ENCODE measurements at regions not wholly inside any gene's neighbourhood (a gene's known extent, or its start where the extent isn't known, plus 50 kb on each side); places are given as distances from the start of the nearest gene placed in this dataset.

DNA sequence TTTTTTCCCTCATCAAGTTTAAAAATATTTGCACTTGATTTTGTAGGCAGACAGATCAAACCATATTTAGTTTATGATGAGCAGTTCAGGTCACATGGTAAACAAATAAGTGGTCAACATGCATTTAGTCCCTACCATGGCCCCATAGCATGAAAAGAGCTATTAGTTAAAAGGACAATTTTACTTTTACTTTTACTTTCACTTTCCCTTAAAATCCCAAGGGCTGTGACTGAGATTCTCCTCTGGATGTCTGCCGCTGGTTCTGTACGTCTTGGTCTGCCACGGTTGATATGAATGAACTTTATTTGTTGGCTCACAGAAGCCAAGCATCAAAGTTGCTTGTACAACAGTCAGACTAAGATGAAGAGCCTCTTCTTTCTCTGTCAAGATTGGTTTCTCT, 626.2 kb upstream of the CDH7 start:
- H3K4me1 ChIP-seq (ENCODE audit: insufficient read depth, poor library complexity, severe bottlenecking), result no peaks in the 10 kb centered on the region
- no peaks in the 10 kb centered on the region for H3K36me3 ChIP-seq (ENCODE audit: low read depth)
- peak overlapping the region; percentile 3 for H3K4me3 ChIP-seq (ENCODE audit: severe bottlenecking)
- TF ChIP-seq, protein P1, sequence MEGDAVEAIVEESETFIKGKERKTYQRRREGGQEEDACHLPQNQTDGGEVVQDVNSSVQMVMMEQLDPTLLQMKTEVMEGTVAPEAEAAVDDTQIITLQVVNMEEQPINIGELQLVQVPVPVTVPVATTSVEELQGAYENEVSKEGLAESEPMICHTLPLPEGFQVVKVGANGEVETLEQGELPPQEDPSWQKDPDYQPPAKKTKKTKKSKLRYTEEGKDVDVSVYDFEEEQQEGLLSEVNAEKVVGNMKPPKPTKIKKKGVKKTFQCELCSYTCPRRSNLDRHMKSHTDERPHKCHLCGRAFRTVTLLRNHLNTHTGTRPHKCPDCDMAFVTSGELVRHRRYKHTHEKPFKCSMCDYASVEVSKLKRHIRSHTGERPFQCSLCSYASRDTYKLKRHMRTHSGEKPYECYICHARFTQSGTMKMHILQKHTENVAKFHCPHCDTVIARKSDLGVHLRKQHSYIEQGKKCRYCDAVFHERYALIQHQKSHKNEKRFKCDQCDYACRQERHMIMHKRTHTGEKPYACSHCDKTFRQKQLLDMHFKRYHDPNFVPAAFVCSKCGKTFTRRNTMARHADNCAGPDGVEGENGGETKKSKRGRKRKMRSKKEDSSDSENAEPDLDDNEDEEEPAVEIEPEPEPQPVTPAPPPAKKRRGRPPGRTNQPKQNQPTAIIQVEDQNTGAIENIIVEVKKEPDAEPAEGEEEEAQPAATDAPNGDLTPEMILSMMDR (IDR thresholded peaks at IDR 0.05; ENCODE audit: poor library complexity, severe bottlenecking), result no peak
- ATAC-seq (ENCODE audit: low read depth) (no peak), DNase-seq (ENCODE audit: low spot score) (no peak)
- H3K9me3 ChIP-seq (ENCODE audit: severe bottlenecking), result no peaks in the 10 kb centered on the region
- no peak overlapping the region for H3K27ac ChIP-seq (ENCODE audit: poor library complexity, severe bottlenecking)
- no peaks in the 10 kb centered on the region for H3K27me3 ChIP-seq (ENCODE audit: insufficient read depth, poor library complexity, severe bottlenecking)

DNA sequence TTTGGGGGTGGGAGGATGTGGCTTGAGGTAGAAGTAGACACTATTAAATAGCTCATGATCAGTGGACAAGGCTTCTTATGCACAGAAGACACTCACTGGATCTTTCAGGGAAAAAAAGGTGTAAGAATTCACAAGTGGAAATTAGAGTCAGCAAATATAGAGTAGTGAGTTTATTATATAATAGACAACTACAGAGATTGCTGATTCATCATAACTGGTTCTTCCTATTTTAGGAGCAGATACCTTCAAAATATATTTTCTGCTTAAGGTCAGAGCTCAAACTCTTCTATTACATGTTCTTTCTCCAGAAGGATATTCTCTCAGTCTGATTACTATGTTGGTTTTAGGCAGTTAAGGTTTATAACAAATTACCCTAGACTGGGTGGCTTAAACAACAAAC, 646.9 kb upstream of the CDH7 start:
- H3K36me3 ChIP-seq (ENCODE audit: low read depth), result no peaks in the 10 kb centered on the region
- no peak overlapping the region for H3K27ac ChIP-seq (ENCODE audit: poor library complexity, severe bottlenecking)
- TF ChIP-seq, protein P1 (IDR thresholded peaks at IDR 0.05; ENCODE audit: poor library complexity, severe bottlenecking), result no peak
- no peak for ATAC-seq (ENCODE audit: low read depth)
- no peaks in the 10 kb centered on the region for H3K9me3 ChIP-seq (ENCODE audit: severe bottlenecking)
- H3K4me1 ChIP-seq (ENCODE audit: insufficient read depth, poor library complexity, severe bottlenecking), result no peaks in the 10 kb centered on the region
- DNase-seq (ENCODE audit: low spot score), result no peak
- H3K27me3 ChIP-seq (ENCODE audit: insufficient read depth, poor library complexity, severe bottlenecking), result no peaks in the 10 kb centered on the region
- H3K4me3 ChIP-seq (ENCODE audit: severe bottlenecking), result no peak overlapping the region

DNA sequence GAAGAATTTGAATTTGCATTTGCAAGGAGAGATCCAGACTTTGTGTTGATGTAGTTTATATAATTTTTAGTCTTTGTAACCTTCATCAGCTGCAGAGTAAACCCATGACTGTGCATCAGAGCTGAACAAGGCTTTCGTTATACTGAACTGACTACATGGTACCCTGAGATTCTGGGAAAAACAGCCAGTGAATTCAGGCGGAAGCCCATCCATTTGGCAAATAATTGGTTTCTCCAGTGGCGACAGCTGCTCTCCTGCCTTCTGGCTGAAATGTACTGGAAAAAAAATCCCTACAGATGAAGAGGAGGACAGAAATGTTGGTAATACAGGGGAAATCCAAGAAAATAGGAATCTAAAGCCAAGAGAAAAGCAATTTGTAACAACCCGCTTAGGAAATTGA, 657.5 kb upstream of the CDH7 start:
- no peak overlapping the region for H3K4me3 ChIP-seq (ENCODE audit: severe bottlenecking)
- DNase-seq (ENCODE audit: low spot score) (no peak), ATAC-seq (ENCODE audit: low read depth) (no peak)
- no peaks in the 10 kb centered on the region for H3K9me3 ChIP-seq (ENCODE audit: severe bottlenecking)
- TF ChIP-seq, protein P1 (IDR thresholded peaks at IDR 0.05; ENCODE audit: poor library complexity, severe bottlenecking), result no peak
- H3K27me3 ChIP-seq (ENCODE audit: insufficient read depth, poor library complexity, severe bottlenecking), result no peaks in the 10 kb centered on the region
- no peak overlapping the region for H3K27ac ChIP-seq (ENCODE audit: poor library complexity, severe bottlenecking)
- H3K4me1 ChIP-seq (ENCODE audit: insufficient read depth, poor library complexity, severe bottlenecking), result no peaks in the 10 kb centered on the region
- no peaks in the 10 kb centered on the region for H3K36me3 ChIP-seq (ENCODE audit: low read depth)

DNA sequence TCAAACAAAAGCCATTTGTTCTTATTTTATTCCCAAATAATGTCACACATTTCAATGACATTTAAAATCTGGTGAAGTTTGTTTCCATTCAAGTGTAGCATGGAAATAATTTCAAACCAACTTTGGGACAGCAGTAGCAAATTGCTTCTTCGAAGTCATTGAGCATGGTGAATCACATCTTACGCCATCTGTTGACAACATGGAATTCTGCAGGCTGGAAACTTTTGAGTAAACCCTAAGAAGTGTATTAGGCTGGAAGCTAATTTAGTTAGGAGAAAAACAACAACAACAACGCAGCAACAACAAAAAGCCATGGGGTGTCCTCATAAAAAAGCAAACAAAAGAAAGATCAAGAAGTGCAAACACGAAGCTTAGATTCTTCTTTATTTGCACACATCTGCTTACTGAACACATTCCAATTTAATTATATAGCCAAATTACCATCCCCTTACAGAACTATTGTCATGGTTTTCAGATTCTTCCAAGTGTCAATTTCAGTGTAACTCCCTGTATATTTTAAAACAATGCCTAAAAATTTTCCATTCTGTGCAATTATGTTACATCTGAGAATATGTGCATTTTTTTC, 659.0 kb upstream of the CDH7 start:
- Histone ChIP-seq H3K36me3 (ENCODE audit: low read depth) (no peaks in the 10 kb centered on the region), H3K9me3 (ENCODE audit: severe bottlenecking) (no peaks in the 10 kb centered on the region), H3K4me3 (ENCODE audit: severe bottlenecking) (no peak overlapping the region), H3K27me3 (ENCODE audit: insufficient read depth, poor library complexity, severe bottlenecking) (no peaks in the 10 kb centered on the region), H3K27ac (ENCODE audit: poor library complexity, severe bottlenecking) (no peak overlapping the region), H3K4me1 (ENCODE audit: insufficient read depth, poor library complexity, severe bottlenecking) (no peaks in the 10 kb centered on the region)
- TF ChIP-seq, protein P1 (IDR thresholded peaks at IDR 0.05; ENCODE audit: poor library complexity, severe bottlenecking), result peak; percentile 75
- ATAC-seq (ENCODE audit: low read depth) (0 out of 3 replicates have a peak, but pooled peaks have one; percentile 46), DNase-seq (ENCODE audit: low spot score) (no peak)

DNA sequence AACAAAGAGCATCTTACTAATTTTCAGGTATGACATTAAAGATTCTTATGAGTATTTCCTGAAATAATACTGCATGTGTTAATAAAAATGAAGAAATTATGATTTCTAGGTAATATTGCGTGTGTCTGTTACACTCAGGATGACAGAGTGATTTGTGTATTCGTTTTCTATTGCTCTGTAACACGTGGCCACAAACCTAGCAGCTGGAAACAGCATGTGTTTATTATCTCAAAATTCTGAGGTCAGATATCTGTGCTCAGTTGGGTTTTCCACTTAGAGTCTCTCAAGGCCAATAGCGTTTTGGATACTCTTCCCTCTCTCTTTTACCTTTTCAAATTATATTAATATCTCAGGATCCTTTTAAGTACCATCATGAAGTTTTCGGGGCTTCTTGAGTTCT, 667.9 kb upstream of the CDH7 start:
- DNase-seq (ENCODE audit: low spot score), result no peak
- H3K9me3 ChIP-seq (ENCODE audit: severe bottlenecking), result no peaks in the 10 kb centered on the region
- H3K27ac ChIP-seq (ENCODE audit: poor library complexity, severe bottlenecking), result no peak overlapping the region
- ATAC-seq (ENCODE audit: low read depth), result no peak
- H3K4me3 ChIP-seq (ENCODE audit: severe bottlenecking), result no peak overlapping the region
- TF ChIP-seq, protein P1 (IDR thresholded peaks at IDR 0.05; ENCODE audit: poor library complexity, severe bottlenecking), result no peak
- H3K36me3 ChIP-seq (ENCODE audit: low read depth), result no peaks in the 10 kb centered on the region
- no peaks in the 10 kb centered on the region for H3K4me1 ChIP-seq (ENCODE audit: insufficient read depth, poor library complexity, severe bottlenecking)
- H3K27me3 ChIP-seq (ENCODE audit: insufficient read depth, poor library complexity, severe bottlenecking), result no peaks in the 10 kb centered on the region

All from RWPE2 (cell line).